NCI-H1105 (cell line): ENCODE measurements at regions not wholly inside any gene's neighbourhood (a gene's known extent, or its start where the extent isn't known, plus 50 kb on each side); places are given as distances from the start of the nearest gene placed in this dataset.
"Not testable (repeated sequence)": the region's sequence is repeated elsewhere in the genome, so short reads cannot be mapped to it uniquely, and the experiment has no call there.

Experiments
- DNase-seq: peaks from one replicate; lab custom pipeline; 2025; lab: John Stamatoyannopoulos, UW

DNA sequence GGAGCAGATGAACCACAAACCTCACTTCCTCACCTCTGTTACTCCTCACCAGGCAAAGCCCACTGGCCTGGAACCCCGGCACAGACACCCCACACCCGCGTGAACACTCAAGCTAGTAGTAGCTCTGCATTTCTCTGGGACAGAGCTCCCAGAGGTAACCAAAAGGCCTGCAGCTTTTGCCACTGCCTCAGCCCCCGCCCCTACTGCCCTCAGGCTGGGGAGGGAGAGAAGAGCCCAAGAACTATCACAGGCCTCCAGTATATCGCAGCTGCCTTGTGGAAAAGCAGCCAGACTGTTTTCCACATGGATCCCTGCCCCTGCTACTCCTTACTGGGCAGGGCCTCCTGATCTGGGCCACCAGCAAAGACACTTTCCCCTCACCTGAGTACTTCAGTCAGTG is 728.7 kb upstream of the ACTRT1 start:
- no peak for DNase-seq

DNA sequence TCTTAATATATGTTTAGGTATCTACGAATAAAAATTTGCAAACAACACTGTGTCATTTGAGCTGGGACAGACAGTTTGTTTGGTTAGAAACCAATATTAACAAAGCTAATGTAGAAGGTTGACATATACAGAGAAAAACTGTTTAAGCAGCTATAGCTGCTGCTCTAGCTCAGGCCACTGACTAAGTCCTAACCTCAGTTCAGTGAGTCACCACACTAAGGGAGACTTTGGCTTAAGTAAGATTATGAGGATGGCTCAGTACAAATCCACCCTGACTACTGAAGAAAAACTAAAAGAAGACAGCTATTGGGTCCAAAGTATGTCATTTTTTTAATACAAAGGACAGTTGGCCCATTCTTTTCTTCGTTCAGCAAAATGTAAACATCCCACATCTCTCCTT is 717.3 kb upstream of the ACTRT1 start:
- no peak for DNase-seq

DNA sequence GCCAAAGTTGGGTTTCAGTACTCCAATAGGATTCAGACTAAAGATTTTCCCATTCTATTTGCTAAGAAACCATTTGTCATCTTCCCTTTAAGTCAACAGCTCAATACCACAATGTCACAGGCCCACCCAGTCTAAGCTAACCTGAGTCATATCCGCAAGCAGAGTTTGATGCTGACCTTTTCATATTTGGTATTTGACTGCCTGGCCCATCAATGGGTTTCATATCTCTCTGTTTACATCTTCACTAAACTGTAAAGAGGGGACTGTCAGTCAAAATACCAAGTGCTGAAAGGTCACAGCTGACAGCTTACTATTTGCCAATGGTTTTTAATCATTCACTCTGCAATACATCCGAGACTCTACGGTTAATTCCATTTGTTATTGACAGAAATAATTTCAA is 707.5 kb upstream of the ACTRT1 start:
- DNase-seq = no peak

DNA sequence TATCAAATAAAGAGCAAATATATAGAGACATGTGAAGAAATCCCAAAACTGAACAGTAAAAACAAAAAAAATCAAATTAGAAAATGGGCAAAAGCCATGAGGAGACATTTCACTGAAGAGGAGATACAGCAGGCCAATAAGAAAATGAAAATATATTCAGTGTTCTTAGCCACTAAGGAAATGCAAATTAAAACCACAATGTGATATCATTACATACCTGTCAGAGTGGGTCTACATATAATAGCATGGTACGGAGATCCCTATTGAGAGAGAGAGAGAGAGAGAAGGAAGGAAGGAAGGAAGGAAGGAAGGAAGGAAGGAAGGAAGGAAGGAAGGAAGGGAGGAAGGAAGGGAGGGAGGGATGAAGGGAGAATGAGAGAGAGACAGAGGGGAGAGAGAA is 707.0 kb upstream of the ACTRT1 start:
- DNase-seq = no peak

GRCh38 chrX:128754130-128754529 is 701.9 kb upstream of the ACTRT1 start:
- DNase-seq = no peak

- DNase-seq = no peak
Measured at GRCh38 chrX:128739539-128739938, 687.3 kb upstream of the ACTRT1 start.

DNA sequence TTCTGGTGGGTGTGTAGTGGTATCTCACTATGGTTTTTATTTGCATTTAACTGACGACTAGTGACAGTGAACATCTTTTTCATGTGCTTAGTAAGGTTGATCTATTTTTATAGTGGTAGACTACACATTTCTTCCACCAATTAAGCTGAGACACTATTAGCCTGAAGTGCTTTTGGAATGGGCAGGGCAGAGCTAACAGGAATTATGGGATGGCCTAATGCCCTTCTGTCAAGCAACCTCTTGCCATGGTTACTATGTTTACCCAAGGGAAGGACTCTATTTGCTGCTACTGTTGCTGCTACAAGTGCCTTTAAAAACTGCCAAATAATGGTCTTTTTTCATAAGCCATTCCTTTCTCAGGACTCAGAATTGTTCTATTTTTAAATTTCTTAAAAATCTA is 676.7 kb upstream of the ACTRT1 start:
- DNase-seq = peak; percentile 34

DNA sequence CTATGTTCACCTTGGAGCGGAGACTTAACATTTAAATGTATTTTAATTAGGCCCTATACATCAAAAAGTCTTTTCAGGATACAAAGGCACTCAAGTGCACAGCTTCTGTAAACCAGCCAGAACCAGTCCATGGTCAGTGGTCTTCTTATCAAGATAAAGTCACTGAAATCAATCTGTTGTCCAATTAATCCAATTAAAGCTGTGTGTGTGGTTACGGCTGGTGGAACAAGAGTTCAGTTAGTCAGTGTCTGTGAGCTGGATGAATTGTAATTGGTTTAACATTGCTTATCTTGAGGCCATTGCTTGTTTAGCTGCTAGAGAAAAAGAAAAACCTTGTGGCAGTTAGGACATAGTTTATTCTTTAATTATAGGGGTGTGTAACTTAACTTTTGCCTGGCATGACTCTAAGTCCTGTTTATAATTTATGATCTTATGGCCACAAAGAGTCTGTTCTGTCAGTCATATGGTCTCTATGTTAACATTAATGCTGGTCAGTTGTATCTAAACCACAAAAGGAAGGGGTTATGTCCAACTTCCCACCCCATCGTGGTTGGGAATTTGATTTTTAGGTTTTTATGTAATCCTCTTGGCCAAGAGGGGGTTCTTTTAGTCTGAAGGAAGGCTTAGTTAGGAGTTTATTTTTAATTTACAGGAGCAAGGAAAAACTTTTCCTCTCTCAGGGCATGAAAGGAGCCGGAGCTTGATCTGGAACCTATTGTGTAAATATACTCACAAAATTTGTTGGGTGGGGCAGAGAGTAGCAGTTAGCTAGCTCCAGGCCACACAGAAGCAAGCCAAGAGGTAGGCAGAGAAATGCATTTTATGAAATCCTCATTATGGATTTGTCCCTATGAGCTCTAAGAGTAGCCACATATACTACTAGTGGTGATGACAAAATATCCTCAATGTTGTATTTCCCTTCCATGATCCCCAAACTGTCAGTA is 665.7 kb upstream of the ACTRT1 start:
- DNase-seq = no peak

DNA sequence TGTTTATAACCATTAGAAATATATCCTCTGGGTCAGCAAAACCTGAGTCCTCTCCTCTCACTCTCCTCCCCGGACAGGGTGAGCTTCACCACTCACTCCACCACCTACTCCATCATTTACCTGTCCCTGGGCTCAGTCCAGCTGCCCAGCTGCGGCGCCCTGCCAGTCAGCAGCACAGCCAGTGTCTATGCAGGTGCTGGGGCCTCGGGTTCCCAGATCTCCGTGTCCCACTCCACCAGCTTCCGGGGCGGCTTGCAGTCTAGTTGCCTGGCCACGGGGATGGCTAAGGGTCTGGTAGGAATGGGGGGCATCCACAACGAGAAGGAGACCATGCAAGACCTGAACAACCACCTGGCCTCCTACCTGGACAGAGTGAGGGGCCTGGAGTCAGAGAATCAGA is 662.2 kb upstream of the ACTRT1 start:
- DNase-seq = no peak

GRCh38 chrX:128699716-128700285 is 647.6 kb upstream of the ACTRT1 start:
- no peak for DNase-seq

- no peak for DNase-seq
Measured at GRCh38 chrX:128698573-128699181, 646.5 kb upstream of the ACTRT1 start.

DNA sequence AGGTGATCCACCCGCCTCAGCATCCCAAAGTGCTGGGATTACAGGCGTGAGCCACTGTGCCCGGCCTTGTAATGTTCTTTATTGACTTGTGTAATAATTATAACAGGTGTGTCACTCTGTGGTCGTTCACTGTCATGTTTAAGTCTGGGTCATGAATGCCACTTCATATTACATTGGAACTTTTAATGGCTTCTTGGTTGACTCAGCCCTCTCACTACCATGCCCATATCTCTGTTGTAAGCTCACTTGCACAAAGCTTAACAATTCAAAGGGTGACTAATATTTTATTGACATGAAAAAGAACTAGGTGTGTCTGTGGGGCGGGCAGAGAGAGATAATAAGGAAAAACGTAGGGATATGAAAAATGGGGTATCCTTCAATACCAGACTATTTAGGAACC is 639.7 kb upstream of the ACTRT1 start:
- no peak for DNase-seq

GRCh38 chrX:128685387-128685786 is 633.2 kb upstream of the ACTRT1 start:
- DNase-seq = no peak

- no peak for DNase-seq
Measured at GRCh38 chrX:128676651-128677050, 624.4 kb upstream of the ACTRT1 start.

DNA sequence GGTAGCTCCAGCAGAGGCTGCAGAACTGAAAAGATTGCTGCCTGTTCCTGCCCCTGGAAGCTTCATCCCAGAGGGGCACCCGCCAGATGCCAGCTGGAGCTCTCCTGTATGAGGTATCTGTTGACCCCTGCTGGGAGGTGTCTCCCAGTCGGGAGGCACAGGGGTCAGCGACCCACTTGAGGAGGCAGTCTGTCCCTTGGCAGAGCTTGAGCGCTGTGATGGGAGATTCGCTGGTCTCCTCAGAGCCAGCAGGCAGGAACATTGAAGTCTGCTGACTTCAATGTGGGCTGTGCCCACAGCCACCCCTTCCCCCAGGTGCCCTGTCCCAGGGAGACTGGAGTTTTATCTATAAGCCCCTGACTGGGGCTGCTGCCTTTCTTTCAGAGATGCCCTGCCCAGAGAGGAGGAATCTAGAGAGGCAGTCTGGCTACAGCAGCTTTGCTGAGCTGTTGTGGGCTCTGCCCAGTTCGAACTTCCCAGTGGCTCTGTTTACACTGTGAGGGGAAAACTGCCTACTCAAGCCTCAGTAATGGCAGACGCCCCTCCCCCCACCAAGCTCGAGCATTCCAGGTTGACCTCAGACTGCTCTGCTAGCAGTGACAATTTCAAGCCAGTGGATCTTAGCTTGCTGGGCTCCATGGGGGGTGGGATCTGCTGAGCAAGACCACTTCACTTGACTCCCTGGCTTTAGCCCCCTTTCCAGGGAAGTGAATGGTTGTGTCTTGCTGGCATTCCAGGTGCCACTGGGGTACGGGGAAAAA is 622.3 kb upstream of the ACTRT1 start:
- DNase-seq = not testable (repeated sequence)

GRCh38 chrX:128664211-128664610 is 612.0 kb upstream of the ACTRT1 start:
- no peak for DNase-seq

DNA sequence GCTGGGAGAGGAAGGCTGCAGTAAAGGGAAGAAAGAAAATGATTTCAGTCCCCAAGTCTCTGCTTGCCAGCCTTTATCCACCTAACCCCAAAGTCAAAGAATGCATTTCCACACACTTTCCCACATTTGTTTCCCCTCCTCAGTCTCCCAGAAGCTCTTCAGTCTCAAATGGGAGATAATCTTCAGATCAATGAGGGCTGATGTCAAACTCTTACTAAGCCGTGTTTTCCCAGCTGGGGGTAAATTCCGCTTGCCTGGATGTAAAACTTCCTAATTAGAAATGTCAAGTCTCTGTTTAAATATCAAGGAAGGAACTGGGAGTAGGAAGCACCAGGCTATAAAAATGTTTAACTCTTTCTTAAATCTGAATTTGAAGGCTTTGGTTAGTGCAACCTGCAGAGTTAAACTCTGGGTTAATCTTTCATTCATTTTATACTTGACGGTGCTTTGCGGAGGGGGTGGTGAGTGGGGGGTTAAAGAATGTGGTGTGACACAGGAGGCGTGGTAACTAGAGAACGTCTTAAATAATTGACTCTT is 601.4 kb upstream of the ACTRT1 start:
- DNase-seq = no peak

DNA sequence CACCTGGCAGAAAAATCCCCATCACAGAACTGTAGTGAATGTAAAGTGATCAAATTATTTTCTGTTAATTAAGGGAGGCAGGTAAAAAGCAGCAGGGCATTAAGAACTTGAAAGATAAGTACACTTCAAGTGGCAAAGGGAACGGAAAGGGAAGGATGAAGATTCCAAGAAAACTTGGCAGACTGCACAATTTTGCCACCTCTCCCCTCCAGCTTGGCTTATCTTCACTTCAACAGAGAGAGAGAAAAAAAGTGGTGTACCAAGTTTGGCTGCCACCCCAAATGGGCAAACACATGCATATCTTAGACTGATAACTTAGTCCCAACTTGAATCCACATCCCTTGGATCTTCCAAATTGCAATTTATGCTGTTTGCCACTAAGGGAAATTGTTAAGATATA is 598.1 kb upstream of the ACTRT1 start:
- peak; percentile 73 for DNase-seq

DNA sequence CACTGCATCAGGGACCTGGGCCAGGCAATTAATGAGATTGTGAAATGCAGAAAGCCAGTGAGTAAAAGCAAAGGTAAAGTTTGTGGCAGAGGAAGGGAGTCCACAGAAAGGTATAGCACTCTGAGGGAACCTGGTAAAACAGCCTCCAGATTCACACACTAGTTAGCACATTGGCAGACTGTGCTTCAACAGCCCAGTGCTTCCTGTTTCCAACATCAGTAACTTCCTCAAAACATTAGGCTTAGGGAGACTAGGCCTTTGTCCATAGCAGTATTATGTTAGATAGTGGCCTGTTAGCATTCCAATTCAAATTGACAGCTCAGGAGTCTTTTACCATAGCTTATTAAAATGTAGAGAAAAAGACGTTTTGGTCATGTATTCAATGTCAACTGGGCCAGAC is 582.6 kb upstream of the ACTRT1 start:
- no peak for DNase-seq

GRCh38 chrX:128623361-128623760 is 571.2 kb upstream of the ACTRT1 start:
- DNase-seq = no peak

DNA sequence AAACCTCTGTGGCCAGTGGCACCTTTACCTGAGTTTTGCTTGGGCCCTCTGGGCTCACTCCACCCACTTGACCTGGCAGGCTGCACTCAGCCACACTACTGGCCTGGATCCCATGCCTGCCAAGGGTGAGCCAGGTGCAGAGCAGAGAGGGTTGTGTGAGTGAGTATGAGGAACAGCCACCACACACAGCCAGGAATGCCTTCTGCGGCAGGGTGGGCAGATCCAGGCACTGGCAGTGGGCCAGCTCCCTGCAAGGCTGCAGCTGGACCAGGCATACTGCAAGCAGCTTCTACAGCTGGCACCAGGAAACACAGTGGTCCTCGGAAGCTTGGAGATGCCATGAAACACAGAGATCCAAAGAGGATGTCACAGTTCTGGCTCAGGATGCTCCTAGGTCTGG is 570.1 kb upstream of the ACTRT1 start:
- DNase-seq = no peak

DNA sequence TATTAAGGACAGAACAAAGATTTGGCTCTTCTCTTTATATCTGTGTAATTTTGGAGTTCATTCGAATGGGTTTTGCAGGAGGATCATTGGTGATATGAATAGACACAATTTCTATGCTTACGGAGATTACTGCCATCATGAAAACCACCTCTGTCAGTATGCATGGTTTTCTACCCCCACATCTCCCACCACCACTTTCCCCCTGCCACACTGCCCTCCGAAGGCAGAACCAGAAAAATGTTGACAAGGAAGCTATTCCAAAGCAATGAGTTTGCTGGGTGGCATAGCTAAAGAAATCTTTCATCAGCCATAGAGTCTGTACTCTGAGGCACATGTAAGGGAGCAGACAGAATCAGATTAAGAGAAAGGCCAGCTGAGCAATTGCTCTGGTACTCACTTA is 567.3 kb upstream of the ACTRT1 start:
- no peak for DNase-seq
